HCT116 (cell line): ENCODE measurements at regions not wholly inside any gene's neighbourhood (a gene's known extent, or its start where the extent isn't known, plus 50 kb on each side); places are given as distances from the start of the nearest gene placed in this dataset.

ENCODE experiments used
- ATAC-seq: fragments of 200-7000 bp; cut with Tn5 transposase; 2 replicates; pipeline ENCODE4 v1.9.1; 2020; ENCODE audit warnings: mild to moderate bottlenecking, moderate library complexity
- BruUV-seq: library from RNA; stranded (reverse); fragments of 400-500 nt; replicated peaks from 2 replicates; lab custom pipeline; 2021; lab: Mats Ljungman, UMichigan
- CTCF ChIA-PET: fragments of 300-600 bp; sonication (Branson Sonifier 250); formaldehyde crosslinking; loops from one replicate; lab custom pipeline; 2021; ENCODE audit warnings: antibody characterized with exemption; lab: Charles Lee
- POLR2A ChIA-PET: fragments of 300-600, 350-600 bp; sonication (Branson Sonifier 250); formaldehyde crosslinking; loops from one replicate; lab custom pipeline; 2021; ENCODE audit warnings: antibody characterized with exemption; lab: Charles Lee
- RAD21 ChIA-PET, 2 experiments: fragments of 300-600 bp; sonication (Branson Sonifier 250); formaldehyde crosslinking; loops; one replicate each; lab custom pipeline; 2023; ENCODE audit warnings: low total read pairs in 2 of 2; ENCODE audit not compliant: uncharacterized antibody in 2 of 2, unreplicated experiment in 2 of 2, low non-redundant PET in 1 of 2; lab: Charles Lee
- DNase-seq: peaks from one replicate; pipeline ENCODE4 v3.0.0-alpha.2; 2010; ENCODE audit warnings: low read depth, low spot score
- H2AFZ ChIP-seq: fragments of 200-600 bp; shearing (Covaris generic), sonication (generic); 2 replicates; pipeline ENCODE4 v1.6.1; 2017; ENCODE audit warnings: low read depth, mixed run types, mixed read lengths, antibody characterized with exemption, low read length; ENCODE audit not compliant: poor library complexity, severe bottlenecking
- H3K27ac ChIP-seq: 2 replicates; pipeline ENCODE4 v1.5.1; 2012; ENCODE audit warnings: low read depth, low read length
- H3K27me3 ChIP-seq: fragments of 200-600 bp; sonication (generic); 2 replicates; pipeline ENCODE4 v1.6.1; 2016; ENCODE audit warnings: mixed run types, low read length, mixed read lengths; ENCODE audit not compliant: insufficient read depth
- H3K36me3 ChIP-seq, 2 experiments: fragments of 200-500 bp in 1 of 2; fragments of 200-600 bp in 1 of 2; sonication (Bioruptor generic) in 1 of 2; sonication (generic) in 1 of 2; 2 replicates each; pipeline versions ENCODE4 v1.5.1 to v1.6.1; 2014 to 2016; ENCODE audit warnings: low read length in 2 of 2, inconsistent platforms in 1 of 2, mixed read lengths in 1 of 2, mixed run types in 1 of 2; ENCODE audit not compliant: insufficient read depth in 2 of 2, control insufficient read depth in 1 of 2
- H3K4me1 ChIP-seq, 2 experiments: fragments of 200-600 bp in 1 of 2; sonication (generic) in 1 of 2; 2 replicates each; pipeline versions ENCODE4 v1.5.1 to v1.6.1; 2012 to 2017; ENCODE audit warnings: low read length in 2 of 2, inconsistent platforms in 1 of 2, mild to moderate bottlenecking in 1 of 2, mixed read lengths in 1 of 2, mixed run types in 1 of 2, moderate library complexity in 1 of 2; ENCODE audit not compliant: insufficient read depth in 2 of 2, control insufficient read depth in 1 of 2
- H3K4me2 ChIP-seq: fragments of 200-600 bp; sonication (generic); 2 replicates; pipeline ENCODE4 v1.6.1; 2017; ENCODE audit warnings: mixed run types, low read length, mixed read lengths
- H3K4me3 ChIP-seq, 2 experiments: fragments of 200-600 bp in 1 of 2; sonication (generic) in 1 of 2; replicated peaks in 1 of 2; 2 replicates each; pipeline ENCODE4 v1.5.1; 2011 to 2016; ENCODE audit warnings: low read length in 2 of 2, control low read depth in 1 of 2, low read depth in 1 of 2, mild to moderate bottlenecking in 1 of 2, mixed read lengths in 1 of 2, mixed run types in 1 of 2
- H3K79me2 ChIP-seq: fragments of 200-600 bp; sonication (generic); 2 replicates; pipeline ENCODE4 v1.6.1; 2017; ENCODE audit warnings: mild to moderate bottlenecking, mixed run types, low read length, moderate library complexity, mixed read lengths; ENCODE audit not compliant: insufficient read depth
- H3K9ac ChIP-seq: fragments of 200-600 bp; sonication (generic); 2 replicates; pipeline ENCODE4 v1.6.1; 2016; ENCODE audit warnings: low read length, mixed read lengths
- H3K9me2 ChIP-seq: fragments of 200-600 bp; sonication (generic), shearing (Covaris generic); 2 replicates; pipeline ENCODE4 v1.6.1; 2017; ENCODE audit warnings: mixed run types, mild to moderate bottlenecking, moderate library complexity; ENCODE audit not compliant: insufficient read depth
- H3K9me3 ChIP-seq, 2 experiments: fragments of 200-500 bp in 1 of 2; fragments of 200-600 bp in 1 of 2; sonication (Bioruptor generic) in 1 of 2; sonication (generic) in 1 of 2; 2 replicates each; pipeline ENCODE4 v1.6.1; 2014 to 2017; ENCODE audit warnings: low read length in 2 of 2, mixed read lengths in 2 of 2, inconsistent platforms in 1 of 2, low read depth in 1 of 2, mild to moderate bottlenecking in 1 of 2, mixed run types in 1 of 2, moderate library complexity in 1 of 2; ENCODE audit not compliant: control insufficient read depth in 1 of 2, insufficient read depth in 1 of 2
- H4K20me1 ChIP-seq: fragments of 200-600 bp; sonication (generic), shearing (Covaris generic); 2 replicates; pipeline ENCODE4 v1.6.1; 2017; ENCODE audit warnings: mixed run types, mild to moderate bottlenecking, moderate library complexity; ENCODE audit not compliant: insufficient read depth
- CBX3 ChIP-seq: IDR thresholded peaks from 2 replicates; pipeline ENCODE4 v1.6.1; 2012; ENCODE audit warnings: low read depth
- CEBPB ChIP-seq: IDR thresholded peaks from 2 replicates; pipeline ENCODE4 v1.6.1; 2012; ENCODE audit warnings: low read depth
- EGR1 ChIP-seq: IDR thresholded peaks from 2 replicates; pipeline ENCODE4 v1.6.1; 2012; ENCODE audit warnings: low read depth
- ELF1 ChIP-seq: IDR thresholded peaks from 2 replicates; pipeline ENCODE4 v1.6.1; 2012; ENCODE audit warnings: low read depth, borderline replicate concordance
- EZH2 ChIP-seq: fragments of 200-600 bp; sonication (generic); IDR thresholded peaks from 2 replicates; pipeline ENCODE4 v1.6.1; 2017; ENCODE audit warnings: antibody characterized with exemption, mixed run types
- EZH2phosphoT487 ChIP-seq: fragments of 200-600 bp; IDR thresholded peaks from 2 replicates; pipeline ENCODE4 v1.6.1; 2018; ENCODE audit warnings: antibody characterized with exemption, borderline replicate concordance
- MAX ChIP-seq: IDR thresholded peaks from 2 replicates; pipeline ENCODE4 v1.6.1; 2012
- POLR2A ChIP-seq: IDR thresholded peaks from 2 replicates; pipeline ENCODE4 v1.7.0; 2011; ENCODE audit warnings: borderline replicate concordance; ENCODE audit not compliant: insufficient read depth, insufficient read length; ENCODE audit errors: extremely low read depth
- REST ChIP-seq: IDR thresholded peaks from 2 replicates; pipeline ENCODE4 v1.6.1; 2012; ENCODE audit warnings: low read depth
- SIN3A ChIP-seq: IDR thresholded peaks from 2 replicates; pipeline ENCODE4 v1.6.1; 2012; ENCODE audit warnings: low read depth
- SP1 ChIP-seq: IDR thresholded peaks from 2 replicates; pipeline ENCODE4 v1.6.1; 2012; ENCODE audit warnings: low read depth
- SRF ChIP-seq: IDR thresholded peaks from 2 replicates; pipeline ENCODE4 v1.6.1; 2012; ENCODE audit warnings: low read depth
- TCF7L2 ChIP-seq: IDR thresholded peaks from 2 replicates; pipeline ENCODE4 v1.7.0; 2011; ENCODE audit warnings: borderline replicate concordance, inconsistent platforms; ENCODE audit not compliant: insufficient read depth, insufficient read length; ENCODE audit errors: extremely low read depth
- YY1 ChIP-seq: IDR thresholded peaks from 2 replicates; pipeline ENCODE4 v1.6.1; 2011; ENCODE audit warnings: low read length, low read depth, moderate library complexity, mild to moderate bottlenecking; ENCODE audit not compliant: insufficient replicate concordance; ENCODE audit errors: extremely low read depth
- ZBTB33 ChIP-seq: IDR thresholded peaks from 2 replicates; pipeline ENCODE4 v1.6.1; 2011; ENCODE audit warnings: mild to moderate bottlenecking, low read length, moderate library complexity; ENCODE audit not compliant: insufficient replicate concordance; ENCODE audit errors: extremely low read depth
- ZFX ChIP-seq: fragments of 450-650 bp; IDR thresholded peaks from 2 replicates; pipeline ENCODE4 v1.6.1; 2017
- intact Hi-C: fragments of 100-400 bp; cut with micrococcal nuclease; formaldehyde crosslinking; loops from 2 replicates; pipeline ENCODE4 v1.10.0; 2022

GRCh38 chr13:29961036-29961670, 110.7 kb upstream of the UBL3 start:
- BruUV-seq = no TSS peak
- TF ChIP-seq SRF = no peak
- Histone ChIP-seq H2AFZ (no peak overlapping the region), H3K79me2 (no peaks in the 10 kb centered on the region), H3K27ac (no peak overlapping the region), H3K36me3 (no peaks in the 10 kb centered on the region), H3K9me2 (no peaks in the 10 kb centered on the region), H3K9ac (no peak overlapping the region), H3K9me3 (no peaks in the 10 kb centered on the region), H3K4me3 (no peak overlapping the region), H3K4me2 (no peak overlapping the region), H4K20me1 (no peaks in the 10 kb centered on the region), H3K4me1 (no peaks in the 10 kb centered on the region), H3K27me3 (peaks cover 25% of the 10 kb centered on the region; the same call in 1 of the 2 replicates)
- POLR2A ChIA-PET = no interaction called here
- ATAC-seq = no peak
- intact Hi-C loops = no loop called here
- RAD21 ChIA-PET = no interaction called here
- CTCF ChIA-PET = no interaction called here
- no peak for DNase-seq

GRCh38 chr13:29959603-29960002, 109.2 kb upstream of the UBL3 start:
- Histone ChIP-seq H3K79me2 (no peaks in the 10 kb centered on the region), H3K27me3 (peaks cover 25% of the 10 kb centered on the region; the same call in 1 of the 2 replicates), H3K4me2 (no peak overlapping the region), H3K9me2 (no peaks in the 10 kb centered on the region), H3K27ac (no peak overlapping the region), H2AFZ (no peak overlapping the region), H4K20me1 (no peaks in the 10 kb centered on the region), H3K4me3 (no peak overlapping the region), H3K9ac (no peak overlapping the region), H3K36me3 (no peaks in the 10 kb centered on the region), H3K4me1 (no peaks in the 10 kb centered on the region), H3K9me3 (no peaks in the 10 kb centered on the region)
- intact Hi-C loops = no loop called here
- ChIA-PET POLR2A (no interaction called here), RAD21 (no interaction called here), CTCF (no interaction called here)
- no TSS peak for BruUV-seq
- no peak for ATAC-seq
- DNase-seq = no peak
- TF ChIP-seq ZFX (no peak), EZH2 (no peak), ELF1 (no peak), TCF7L2 (no peak), REST (no peak), EGR1 (no peak), ZBTB33 (no peak), POLR2A (no peak), CBX3 (no peak), YY1 (no peak), SP1 (no peak), EZH2phosphoT487 (no peak), MAX (no peak), CEBPB (no peak), SIN3A (no peak)
